H1 (cell line): ENCODE measurements at regions not wholly inside any gene's neighbourhood (a gene's known extent, or its start where the extent isn't known, plus 50 kb on each side); places are given as distances from the start of the nearest gene placed in this dataset.

ENCODE experiments used
- TAF7 ChIP-seq: optimal IDR thresholded peaks from 2 replicates; pipeline ENCODE3; 2011; ENCODE audit warnings: low read depth, mild to moderate bottlenecking, inconsistent platforms, low read length, moderate library complexity, borderline replicate concordance

- TF ChIP-seq TAF7 = no peak
- TF ChIP-seq, all 59 proteins: peak for 0
Observed at GRCh38 chr1:57729181-57729580, 305.3 kb upstream of the DAB1 start (continued).
